GM12878 (cell line): ENCODE measurements at regions not wholly inside any gene's neighbourhood (a gene's known extent, or its start where the extent isn't known, plus 50 kb on each side); places are given as distances from the start of the nearest gene placed in this dataset.

Experiments used
- CBX3 ChIP-seq: fragments of 200-600 bp; sonication (generic); IDR thresholded peaks from 2 replicates; pipeline ENCODE4 v1.6.1; 2016; ENCODE audit warnings: low read depth, borderline replicate concordance
- CREB1 ChIP-seq: IDR thresholded peaks from 2 replicates; pipeline ENCODE4 v1.6.1; 2012; ENCODE audit warnings: low read depth, mild to moderate bottlenecking, inconsistent platforms
- DPF2 ChIP-seq: fragments of 450-650 bp; IDR thresholded peaks from 2 replicates; pipeline ENCODE4 v1.6.1; 2017; ENCODE audit warnings: mild to moderate bottlenecking
- EP300 ChIP-seq, 2 experiments: fragments of 150-350 bp in 1 of 2; IDR thresholded peaks; 2 replicates each; pipeline ENCODE4 v1.6.1; 2011 to 2012; ENCODE audit warnings: low read depth in 2 of 2, low read length in 2 of 2, borderline replicate concordance in 1 of 2, improper control_type of control experiment in 1 of 2, inconsistent platforms in 1 of 2; ENCODE audit not compliant: control insufficient read depth in 1 of 2
- GABPA ChIP-seq: IDR thresholded peaks from 2 replicates; pipeline ENCODE4 v1.6.1; 2014; ENCODE audit warnings: antibody characterized with exemption, low read depth, mild to moderate bottlenecking, inconsistent platforms
- GATAD2B ChIP-seq: fragments of 450-650 bp; conservative IDR thresholded peaks from 2 replicates; pipeline ENCODE4 v1.6.1; 2017; ENCODE audit warnings: low read depth, mild to moderate bottlenecking, moderate library complexity
- JUNB ChIP-seq: IDR thresholded peaks from 2 replicates; pipeline ENCODE4 v1.6.1; 2016; ENCODE audit warnings: antibody characterized with exemption, mild to moderate bottlenecking
- MXI1 ChIP-seq: fragments of 150-350 bp; IDR thresholded peaks from 2 replicates; pipeline ENCODE4 v1.6.1; 2011; ENCODE audit warnings: low read depth, mild to moderate bottlenecking, inconsistent platforms, low read length, improper control_type of control experiment
- POLR2AphosphoS5 ChIP-seq: IDR thresholded peaks from 2 replicates; pipeline ENCODE4 v1.6.1; 2011; ENCODE audit warnings: mild to moderate bottlenecking, low read length, inconsistent platforms
- TF ChIP-seq, protein P1 (sequence below), 3 experiments: IDR thresholded peaks in 2 of 3; conservative IDR thresholded peaks in 1 of 3; 2 replicates each; pipeline ENCODE4 v1.5.1; 2011; ENCODE audit warnings: low read depth in 3 of 3, low read length in 3 of 3, mild to moderate bottlenecking in 3 of 3, control low read depth in 2 of 3, moderate library complexity in 2 of 3, inconsistent platforms in 1 of 3, mixed read lengths in 1 of 3; ENCODE audit not compliant: control insufficient read depth in 2 of 3, insufficient read depth in 1 of 3; ENCODE audit errors: extremely low read depth in 1 of 3

DNA sequence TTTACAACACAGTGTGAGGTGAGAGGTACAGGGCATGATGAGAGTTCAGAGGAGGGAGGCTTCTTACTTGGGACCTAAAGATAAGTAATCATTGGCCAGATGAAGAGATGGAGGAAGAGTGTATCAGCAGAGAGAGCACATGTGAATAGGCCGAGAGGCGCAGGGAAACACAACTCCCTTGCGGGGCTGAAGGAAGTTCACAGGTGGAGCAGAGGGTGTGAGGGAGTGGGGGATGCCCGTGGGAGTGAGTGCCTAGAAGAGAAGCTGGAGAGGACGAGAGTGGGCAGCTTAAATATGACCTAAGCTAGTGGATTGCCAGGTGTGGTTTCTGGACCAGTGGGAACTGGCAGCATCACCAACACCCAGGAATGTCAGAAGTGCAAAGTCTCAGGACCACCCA is 98.2 kb upstream of the TBC1D5 start:
- no peak for TF ChIP-seq MXI1
- no peak for TF ChIP-seq CBX3
- no peak for TF ChIP-seq GABPA
- no peak for TF ChIP-seq CREB1
- no peak for TF ChIP-seq POLR2AphosphoS5
- TF ChIP-seq, protein P1, sequence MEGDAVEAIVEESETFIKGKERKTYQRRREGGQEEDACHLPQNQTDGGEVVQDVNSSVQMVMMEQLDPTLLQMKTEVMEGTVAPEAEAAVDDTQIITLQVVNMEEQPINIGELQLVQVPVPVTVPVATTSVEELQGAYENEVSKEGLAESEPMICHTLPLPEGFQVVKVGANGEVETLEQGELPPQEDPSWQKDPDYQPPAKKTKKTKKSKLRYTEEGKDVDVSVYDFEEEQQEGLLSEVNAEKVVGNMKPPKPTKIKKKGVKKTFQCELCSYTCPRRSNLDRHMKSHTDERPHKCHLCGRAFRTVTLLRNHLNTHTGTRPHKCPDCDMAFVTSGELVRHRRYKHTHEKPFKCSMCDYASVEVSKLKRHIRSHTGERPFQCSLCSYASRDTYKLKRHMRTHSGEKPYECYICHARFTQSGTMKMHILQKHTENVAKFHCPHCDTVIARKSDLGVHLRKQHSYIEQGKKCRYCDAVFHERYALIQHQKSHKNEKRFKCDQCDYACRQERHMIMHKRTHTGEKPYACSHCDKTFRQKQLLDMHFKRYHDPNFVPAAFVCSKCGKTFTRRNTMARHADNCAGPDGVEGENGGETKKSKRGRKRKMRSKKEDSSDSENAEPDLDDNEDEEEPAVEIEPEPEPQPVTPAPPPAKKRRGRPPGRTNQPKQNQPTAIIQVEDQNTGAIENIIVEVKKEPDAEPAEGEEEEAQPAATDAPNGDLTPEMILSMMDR (IDR thresholded peaks at IDR 0.05 in 2 of 3, conservative IDR thresholded peaks at IDR 0.05 in 1 of 3; ENCODE audit: control insufficient read depth in 2 of 3, extremely low read depth in 1 of 3, insufficient read depth in 1 of 3, low read depth in 3 of 3, low read length in 3 of 3), result no peak
- no peak for TF ChIP-seq JUNB
- TF ChIP-seq EP300 (IDR thresholded peaks at IDR 0.05; ENCODE audit: borderline replicate concordance in 1 of 2, control insufficient read depth in 1 of 2, low read depth in 2 of 2, low read length in 2 of 2), result no peak
- no peak for TF ChIP-seq DPF2
- TF ChIP-seq GATAD2B, result no peak
